Endodermal cell (in vitro differentiated cells): ENCODE measurements at regions not wholly inside any gene's neighbourhood (a gene's known extent, or its start where the extent isn't known, plus 50 kb on each side); places are given as distances from the start of the nearest gene placed in this dataset.

Experiments
- DNase-seq: peaks from one replicate; pipeline ENCODE4 v3.0.0-alpha.2; 2017
- H3K27ac ChIP-seq: 2 replicates; pipeline ENCODE4 v1.5.1; 2013; ENCODE audit warnings: mild to moderate bottlenecking, low read depth, low read length, moderate library complexity
- H3K27me3 ChIP-seq: 2 replicates; pipeline ENCODE4 v1.6.1; 2013; ENCODE audit warnings: mild to moderate bottlenecking, low read length, moderate library complexity; ENCODE audit not compliant: insufficient read depth, control insufficient read depth, poor library complexity, severe bottlenecking
- H3K36me3 ChIP-seq: 2 replicates; pipeline ENCODE4 v1.7.0; 2013; ENCODE audit warnings: mild to moderate bottlenecking, low read length, moderate library complexity; ENCODE audit not compliant: control insufficient read depth, insufficient read depth
- H3K4me1 ChIP-seq: one replicate; pipeline ENCODE4 v1.7.0; 2013; ENCODE audit warnings: low read length; ENCODE audit not compliant: control insufficient read depth, insufficient read depth
- H3K4me3 ChIP-seq: 2 replicates; pipeline ENCODE4 v1.5.1; 2013; ENCODE audit warnings: mild to moderate bottlenecking, low read length, moderate library complexity
- H3K9ac ChIP-seq: 2 replicates; pipeline ENCODE4 v1.6.1; 2013; ENCODE audit warnings: mild to moderate bottlenecking, low read length, moderate library complexity; ENCODE audit not compliant: poor library complexity, severe bottlenecking; ENCODE audit errors: extremely low read depth
- H3K9me3 ChIP-seq: 2 replicates; pipeline ENCODE4 v1.6.1; 2013; ENCODE audit warnings: mild to moderate bottlenecking, low read length, moderate library complexity; ENCODE audit not compliant: control insufficient read depth
- H3K27ac Mint-ChIP-seq: 2 replicates; pipeline ENCODE4 v1.8.0; 2020; ENCODE audit warnings: mixed read lengths
- H3K27me3 Mint-ChIP-seq: 2 replicates; pipeline ENCODE4 v1.8.0; 2021; ENCODE audit warnings: mild to moderate bottlenecking, mixed read lengths; ENCODE audit not compliant: insufficient read depth
- H3K36me3 Mint-ChIP-seq: 2 replicates; pipeline ENCODE4 v1.8.0; 2020; ENCODE audit warnings: low read depth, mixed read lengths
- H3K4me1 Mint-ChIP-seq: 2 replicates; pipeline ENCODE4 v1.8.0; 2020; ENCODE audit warnings: mixed read lengths
- H3K4me3 Mint-ChIP-seq: 2 replicates; pipeline ENCODE4 v1.8.0; 2020; ENCODE audit warnings: mild to moderate bottlenecking, moderate library complexity, mixed read lengths
- H3K9me3 Mint-ChIP-seq: 2 replicates; pipeline ENCODE4 v1.8.0; 2020; ENCODE audit warnings: mild to moderate bottlenecking, mixed read lengths
- CTCF ChIP-seq: fragments of 200-600 bp; sonication (generic); conservative IDR thresholded peaks from 2 replicates; pipeline ENCODE4 v1.5.0; 2021; ENCODE audit warnings: antibody characterized with exemption, mild to moderate bottlenecking
- WGBS, 2 experiments: methylation state at CpG; one replicate each; pipeline versions ENCODE4 v1.1.5 to v1.1.7; 2013; ENCODE audit warnings: missing lambda C conversion rate in 2 of 2, mixed read lengths in 1 of 2; ENCODE audit not compliant: insufficient coverage in 1 of 2, insufficient read length in 1 of 2; 5-methylcytosine and 5-hydroxymethylcytosine counted together

- Histone ChIP-seq H3K27me3 (no peaks in the 10 kb centered on the region), H3K9ac (no peak overlapping the region), H3K9me3 (no peaks in the 10 kb centered on the region), H3K27ac (no peak overlapping the region), H3K36me3 (no peaks in the 10 kb centered on the region), H3K4me1 (no peaks in the 10 kb centered on the region), H3K4me3 (no peak overlapping the region)
- Mint-ChIP-seq H3K27me3 (no peaks in the 10 kb centered on the region), H3K4me3 (no peak overlapping the region), H3K4me1 (no peaks in the 10 kb centered on the region), H3K27ac (no peak overlapping the region), H3K36me3 (no peaks in the 10 kb centered on the region), H3K9me3 (no peaks in the 10 kb centered on the region)
- TF ChIP-seq CTCF: no peak
- no CpG with 5 or more reads among the region's 1 CpG for WGBS, 2 experiments
- DNase-seq: no peak
Measured at GRCh38 chr12:60182354-60182753, 586.5 kb downstream of the SLC16A7 start.

- DNase-seq: no peak
- no peaks in the 10 kb centered on the region for H3K36me3 Mint-ChIP-seq
- no peak overlapping the region for H3K4me3 Mint-ChIP-seq
- Histone ChIP-seq H3K27me3 (no peaks in the 10 kb centered on the region), H3K27ac (no peak overlapping the region), H3K9me3 (no peaks in the 10 kb centered on the region), H3K36me3 (no peaks in the 10 kb centered on the region), H3K4me3 (no peak overlapping the region), H3K4me1 (no peaks in the 10 kb centered on the region), H3K9ac (no peak overlapping the region)
- WGBS, 2 experiments: 94% methylated on average over 1 of the region's 1 CpG; no CpG with 5 or more reads in 1 of the 2 experiments
- no peaks in the 10 kb centered on the region for H3K27me3 Mint-ChIP-seq
- TF ChIP-seq CTCF: no peak
- no peak overlapping the region for H3K27ac Mint-ChIP-seq
- H3K9me3 Mint-ChIP-seq: no peaks in the 10 kb centered on the region
- no peaks in the 10 kb centered on the region for H3K4me1 Mint-ChIP-seq
Measured at GRCh38 chr12:60184096-60184495, 588.3 kb downstream of the SLC16A7 start.

GRCh38 chr12:60185060-60185459, 589.2 kb downstream of the SLC16A7 start:
- Histone ChIP-seq H3K36me3 (no peaks in the 10 kb centered on the region), H3K27me3 (no peaks in the 10 kb centered on the region), H3K9ac (no peak overlapping the region), H3K4me3 (no peak overlapping the region), H3K9me3 (no peaks in the 10 kb centered on the region), H3K27ac (no peak overlapping the region), H3K4me1 (no peaks in the 10 kb centered on the region)
- no peaks in the 10 kb centered on the region for H3K36me3 Mint-ChIP-seq
- TF ChIP-seq CTCF: no peak
- H3K4me3 Mint-ChIP-seq: no peak overlapping the region
- DNase-seq: no peak
- H3K9me3 Mint-ChIP-seq: no peaks in the 10 kb centered on the region
- 94 to 97% methylated on average over 4 of the region's 4 CpGs for WGBS, 2 experiments
- no peaks in the 10 kb centered on the region for H3K4me1 Mint-ChIP-seq
- no peaks in the 10 kb centered on the region for H3K27me3 Mint-ChIP-seq
- H3K27ac Mint-ChIP-seq: no peak overlapping the region
